ENCODE measurements at regions not wholly inside any gene's neighbourhood (a gene's known extent, or its start where the extent isn't known, plus 50 kb on each side); places are given as distances from the start of the nearest gene placed in this dataset.

DNA sequence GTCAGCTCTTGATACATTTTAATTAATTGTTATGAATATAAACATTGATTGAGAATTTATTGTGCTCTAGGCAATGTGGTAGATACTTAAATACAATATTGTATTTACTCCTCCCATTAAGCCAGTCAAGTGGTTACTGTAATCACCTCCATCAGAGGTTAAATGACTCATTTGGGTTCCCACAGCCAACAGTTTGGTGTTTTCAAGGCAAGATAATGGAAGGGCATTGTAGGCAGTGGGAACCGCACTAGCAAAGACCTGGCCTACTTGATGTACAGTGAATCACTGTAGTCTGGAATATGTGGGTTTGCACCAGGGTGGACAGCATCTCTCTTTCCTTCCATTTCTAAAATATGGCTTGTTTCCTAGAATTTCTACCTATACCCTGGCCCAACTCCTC lies 127.4 kb downstream of the EDEM1 start:
- DNase-seq (ENCODE audit: low spot score in 2 of 2), result no peak
- WGBS, 2 donors, result 74 to 84% methylated on average over 1 of the region's 1 CpG
- intact Hi-C loops (cut with DNase I; ENCODE audit: low total_unique reads), result no loop called here
- no peak for TF ChIP-seq POLR2A (IDR thresholded peaks at IDR 0.05)
- no peak for TF ChIP-seq CTCF (IDR thresholded peaks at IDR 0.05)
- H3K4me3 ChIP-seq (ENCODE audit: low read depth, poor library complexity, severe bottlenecking), result no peak overlapping the region

DNA sequence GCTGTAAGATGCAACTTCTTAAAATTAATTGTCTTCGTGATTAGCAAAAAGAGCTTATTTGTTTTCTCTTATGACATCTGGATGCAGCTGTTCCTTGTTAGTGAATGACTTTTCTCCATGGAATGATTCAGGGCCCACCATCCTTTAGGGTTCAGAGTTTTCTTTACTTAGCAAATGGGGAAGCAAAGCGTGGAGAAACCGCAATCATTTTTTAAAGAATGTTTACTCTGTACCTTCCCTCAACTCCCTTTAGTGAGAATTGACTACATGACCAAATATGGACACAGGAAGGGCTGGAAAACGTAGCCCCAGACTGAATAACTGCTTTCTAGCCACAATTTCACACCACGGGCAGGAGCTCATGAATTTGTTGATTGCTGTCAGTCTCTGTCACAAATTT lies 130.1 kb downstream of the EDEM1 start:
- TF ChIP-seq POLR2A (IDR thresholded peaks at IDR 0.05) (no peak), CTCF (IDR thresholded peaks at IDR 0.05) (no peak)
- H3K4me3 ChIP-seq (ENCODE audit: low read depth, poor library complexity, severe bottlenecking), result no peak overlapping the region
- no peak for DNase-seq (ENCODE audit: low spot score in 2 of 2)
- WGBS, 2 donors, result 47 to 56% methylated on average over 5 of the region's 5 CpGs
- intact Hi-C loops (cut with DNase I; ENCODE audit: low total_unique reads), result no loop called here

DNA sequence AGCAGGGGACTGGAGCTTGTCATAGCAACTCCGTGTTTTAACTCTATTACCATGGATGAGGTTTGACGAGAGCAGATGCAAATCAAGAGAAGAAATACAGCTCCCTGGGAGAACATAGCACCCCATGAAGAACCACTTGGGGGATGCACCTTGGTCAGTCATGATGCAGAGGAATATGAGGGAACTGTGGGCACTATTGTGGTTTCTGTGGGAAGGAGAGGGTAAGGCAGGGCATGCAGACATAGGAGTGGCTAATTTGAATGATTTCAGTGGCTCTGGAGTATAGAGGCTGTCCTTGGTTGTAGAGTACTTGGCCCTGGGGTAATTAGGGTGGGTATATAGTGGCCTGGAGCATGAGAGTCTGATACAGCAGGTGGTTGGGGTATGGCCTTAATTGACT lies 131.9 kb downstream of the EDEM1 start:
- intact Hi-C loops (cut with DNase I; ENCODE audit: low total_unique reads), result no loop called here
- WGBS, 2 donors, result 84 to 92% methylated on average over 2 of the region's 2 CpGs
- no peak for TF ChIP-seq POLR2A (IDR thresholded peaks at IDR 0.05)
- DNase-seq (ENCODE audit: low spot score in 2 of 2), result no peak
- H3K4me3 ChIP-seq (ENCODE audit: low read depth, poor library complexity, severe bottlenecking), result no peak overlapping the region

GRCh38 chr3:5321666-5322340 lies 134.3 kb downstream of the EDEM1 start:
- TF ChIP-seq POLR2A (IDR thresholded peaks at IDR 0.05) (no peak), CTCF (IDR thresholded peaks at IDR 0.05) (no peak)
- intact Hi-C loops (cut with DNase I; ENCODE audit: low total_unique reads), result no loop called here
- no peak overlapping the region for H3K4me3 ChIP-seq (ENCODE audit: low read depth, poor library complexity, severe bottlenecking)
- no peak for DNase-seq (ENCODE audit: low spot score in 2 of 2)

DNA sequence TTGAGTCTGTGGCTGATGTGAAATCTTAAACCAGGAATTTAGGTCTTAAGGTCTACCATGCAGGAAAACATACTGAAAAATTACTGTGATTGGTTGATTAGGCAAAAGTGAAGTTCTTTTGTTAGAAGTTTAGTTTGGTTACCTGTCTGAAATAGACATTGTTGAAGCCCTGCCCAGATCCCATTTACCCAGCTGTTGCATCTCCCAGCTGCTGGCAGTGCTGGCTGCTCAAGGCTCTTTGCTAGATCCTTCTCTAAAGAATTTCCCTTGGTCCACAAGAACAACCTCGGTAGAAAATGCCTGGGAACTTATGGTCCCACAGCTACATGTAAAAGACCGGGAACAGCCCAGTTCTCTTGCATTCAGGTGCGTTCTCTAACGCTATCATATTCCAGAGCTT lies 137.3 kb downstream of the EDEM1 start:
- intact Hi-C loops (cut with DNase I; ENCODE audit: low total_unique reads), result no loop called here
- no peak for DNase-seq (ENCODE audit: low spot score in 2 of 2)
- TF ChIP-seq POLR2A (IDR thresholded peaks at IDR 0.05) (no peak), CTCF (IDR thresholded peaks at IDR 0.05) (no peak)
- 58 to 65% methylated on average over 4 of the region's 4 CpGs for WGBS, 2 donors
- no peak overlapping the region for H3K4me3 ChIP-seq (ENCODE audit: low read depth, poor library complexity, severe bottlenecking)

GRCh38 chr3:5330152-5330810 lies 142.8 kb downstream of the EDEM1 start:
- no peak for TF ChIP-seq CTCF (IDR thresholded peaks at IDR 0.05)
- WGBS, 2 donors, result 69 to 70% methylated on average over 9 of the region's 9 CpGs
- intact Hi-C loops (cut with DNase I; ENCODE audit: low total_unique reads), result no loop called here
- DNase-seq (ENCODE audit: low spot score in 2 of 2), result no peak
- no peak overlapping the region for H3K4me3 ChIP-seq (ENCODE audit: low read depth, poor library complexity, severe bottlenecking)
